H9 (cell line): ENCODE measurements at regions not wholly inside any gene's neighbourhood (a gene's known extent, or its start where the extent isn't known, plus 50 kb on each side); places are given as distances from the start of the nearest gene placed in this dataset.

Experiments used
- DNase-seq: peaks from one replicate; pipeline ENCODE4 v3.0.0-alpha.2; 2017
- H2AFZ ChIP-seq: one replicate; pipeline ENCODE4 v1.6.1; 2013; ENCODE audit warnings: mild to moderate bottlenecking, low read length, control low read depth, moderate library complexity
- H2AK5ac ChIP-seq: 2 replicates; pipeline ENCODE4 v1.6.1; 2013; ENCODE audit warnings: low read length, control low read depth, mixed read lengths; ENCODE audit not compliant: insufficient read length
- H2BK120ac ChIP-seq: one replicate; pipeline ENCODE4 v1.6.1; 2013; ENCODE audit warnings: low read depth, mild to moderate bottlenecking, low read length, control low read depth, inconsistent platforms; ENCODE audit not compliant: poor library complexity, severe bottlenecking
- H2BK12ac ChIP-seq: 2 replicates; pipeline ENCODE4 v1.6.1; 2013; ENCODE audit warnings: low read length, control low read depth, mixed read lengths, low read depth; ENCODE audit not compliant: insufficient read length
- H2BK15ac ChIP-seq: 2 replicates; pipeline ENCODE4 v1.6.1; 2013; ENCODE audit warnings: low read depth, low read length, control low read depth
- H2BK20ac ChIP-seq: one replicate; pipeline ENCODE4 v1.6.1; 2013; ENCODE audit warnings: low read depth, mild to moderate bottlenecking, low read length, control low read depth, inconsistent platforms; ENCODE audit not compliant: poor library complexity, severe bottlenecking
- H2BK5ac ChIP-seq: 2 replicates; pipeline ENCODE4 v1.6.1; 2013; ENCODE audit warnings: low read length, control low read depth, mixed read lengths; ENCODE audit not compliant: insufficient read length
- H3K14ac ChIP-seq: 2 replicates; pipeline ENCODE4 v1.6.1; 2013; ENCODE audit warnings: low read length, control low read depth; ENCODE audit not compliant: insufficient read depth
- H3K18ac ChIP-seq: 2 replicates; pipeline ENCODE4 v1.6.1; 2013; ENCODE audit warnings: low read depth, mild to moderate bottlenecking, mixed read lengths, low read length, control low read depth; ENCODE audit not compliant: insufficient read length
- H3K23ac ChIP-seq: 2 replicates; pipeline ENCODE4 v1.6.1; 2013; ENCODE audit warnings: low read length, control low read depth, mixed read lengths, low read depth; ENCODE audit not compliant: insufficient read length
- H3K23me2 ChIP-seq: 2 replicates; pipeline ENCODE4 v1.6.1; 2013; ENCODE audit warnings: low read depth, mild to moderate bottlenecking, mixed read lengths, low read length, control low read depth; ENCODE audit not compliant: insufficient read length, poor library complexity, severe bottlenecking
- H3K27ac ChIP-seq: 2 replicates; pipeline ENCODE4 v1.5.1; 2013; ENCODE audit warnings: low read length, control low read depth, mixed read lengths, low read depth; ENCODE audit not compliant: insufficient read length
- H3K27me3 ChIP-seq: 2 replicates; pipeline ENCODE4 v1.6.1; 2013; ENCODE audit warnings: low read length, control low read depth, inconsistent platforms; ENCODE audit not compliant: insufficient read depth
- H3K4ac ChIP-seq: 2 replicates; pipeline ENCODE4 v1.6.1; 2013; ENCODE audit warnings: low read depth, mild to moderate bottlenecking, control low read depth, inconsistent platforms, low read length, moderate library complexity
- H3K4me1 ChIP-seq: 2 replicates; pipeline ENCODE4 v1.6.1; 2013; ENCODE audit warnings: low read length, control low read depth, inconsistent platforms; ENCODE audit not compliant: insufficient read depth
- H3K4me2 ChIP-seq: 2 replicates; pipeline ENCODE4 v1.6.1; 2013; ENCODE audit warnings: low read length, control low read depth, mixed read lengths; ENCODE audit not compliant: insufficient read length, insufficient read depth
- H3K56ac ChIP-seq: 2 replicates; pipeline ENCODE4 v1.6.1; 2013; ENCODE audit warnings: low read depth, mild to moderate bottlenecking, mixed read lengths, low read length, control low read depth; ENCODE audit not compliant: insufficient read length
- H3K79me1 ChIP-seq: 2 replicates; pipeline ENCODE4 v1.6.1; 2013; ENCODE audit warnings: low read depth, mild to moderate bottlenecking, moderate library complexity, low read length, control low read depth, inconsistent platforms; ENCODE audit not compliant: insufficient read depth, poor library complexity, severe bottlenecking
- H3K79me2 ChIP-seq: 2 replicates; pipeline ENCODE4 v1.6.1; 2013; ENCODE audit warnings: low read length, control low read depth, inconsistent platforms; ENCODE audit not compliant: insufficient read depth
- H3K9ac ChIP-seq: 2 replicates; pipeline ENCODE4 v1.6.1; 2013; ENCODE audit warnings: low read length, control low read depth, mixed read lengths; ENCODE audit not compliant: insufficient read length; ENCODE audit errors: extremely low read depth
- H3K9me3 ChIP-seq: one replicate; pipeline ENCODE4 v1.6.1; 2013; ENCODE audit warnings: low read depth, low read length, inconsistent platforms; ENCODE audit not compliant: control insufficient read depth
- H3T11ph ChIP-seq: one replicate; pipeline ENCODE4 v1.6.1; 2013; ENCODE audit warnings: mild to moderate bottlenecking, low read length, control low read depth, inconsistent platforms
- H4K20me1 ChIP-seq: one replicate; pipeline ENCODE4 v1.6.1; 2013; ENCODE audit not compliant: control insufficient read depth, insufficient read length, insufficient read depth
- H4K5ac ChIP-seq: 2 replicates; pipeline ENCODE4 v1.6.1; 2013; ENCODE audit warnings: low read depth, mild to moderate bottlenecking, mixed read lengths, low read length, control low read depth; ENCODE audit not compliant: insufficient read length
- H4K8ac ChIP-seq: replicated peaks from 2 replicates; pipeline ENCODE4 v1.6.1; 2013; ENCODE audit warnings: low read length, control low read depth, mixed read lengths, low read depth; ENCODE audit not compliant: insufficient read length
- H4K91ac ChIP-seq: 2 replicates; pipeline ENCODE4 v1.6.1; 2013; ENCODE audit warnings: low read depth, mild to moderate bottlenecking, moderate library complexity, mixed read lengths, low read length, control low read depth; ENCODE audit not compliant: insufficient read length
- H3K27ac Mint-ChIP-seq, 3 experiments: 2 replicates in 2 of 3; 3 replicates in 1 of 3; pipeline ENCODE4 v1.8.0; 2020 to 2021; ENCODE audit warnings: mixed read lengths in 3 of 3, mild to moderate bottlenecking in 1 of 3, moderate library complexity in 1 of 3
- H3K27me3 Mint-ChIP-seq: 2 replicates; pipeline ENCODE4 v1.8.0; 2021; ENCODE audit warnings: low read depth, mild to moderate bottlenecking, moderate library complexity, mixed read lengths
- H3K36me3 Mint-ChIP-seq, 3 experiments: 2 replicates in 2 of 3; 3 replicates in 1 of 3; pipeline ENCODE4 v1.8.0; 2020 to 2021; ENCODE audit warnings: low read depth in 3 of 3, mixed read lengths in 3 of 3; ENCODE audit not compliant: insufficient read depth in 1 of 3
- H3K4me1 Mint-ChIP-seq, 2 experiments: 2 replicates each; pipeline ENCODE4 v1.8.0; 2020; ENCODE audit warnings: mixed read lengths in 2 of 2
- H3K4me3 Mint-ChIP-seq, 2 experiments: 2 replicates in 1 of 2; 3 replicates in 1 of 2; pipeline ENCODE4 v1.8.0; 2020 to 2021; ENCODE audit warnings: mild to moderate bottlenecking in 2 of 2, mixed read lengths in 2 of 2, moderate library complexity in 1 of 2
- H3K9me3 Mint-ChIP-seq, 2 experiments: 2 replicates in 1 of 2; 3 replicates in 1 of 2; pipeline ENCODE4 v1.8.0; 2020; ENCODE audit warnings: mild to moderate bottlenecking in 2 of 2, mixed read lengths in 2 of 2, moderate library complexity in 1 of 2
- CTCF ChIP-seq: fragments of 200-600 bp; sonication (generic); conservative IDR thresholded peaks from 3 replicates; pipeline ENCODE4 v1.8.0; 2021; ENCODE audit warnings: antibody characterized with exemption, mild to moderate bottlenecking

GRCh38 chr1:207234690-207235089 is 86.8 kb upstream of the CD55 start:
- no peaks in the 10 kb centered on the region for H3K9me3 ChIP-seq

More at GRCh38 chr1:207234690-207235089, 86.8 kb upstream of the CD55 start:
- no peak overlapping the region for H2BK5ac ChIP-seq
- H3K27me3 Mint-ChIP-seq = no peaks in the 10 kb centered on the region
- no peak overlapping the region for H3K4me3 Mint-ChIP-seq
- TF ChIP-seq CTCF = no peak
- H3K79me1 ChIP-seq = no peaks in the 10 kb centered on the region
- no peak overlapping the region for H3K4ac ChIP-seq
- no peaks in the 10 kb centered on the region for H3K79me2 ChIP-seq
- H4K5ac ChIP-seq = no peak overlapping the region
- no peak overlapping the region for H2BK12ac ChIP-seq
- H3T11ph ChIP-seq = no peak overlapping the region
- no peak overlapping the region for H4K8ac ChIP-seq
- no peaks in the 10 kb centered on the region; a peak in 2 of 4 replicates for H3K4me1 Mint-ChIP-seq
- no peak overlapping the region for H3K18ac ChIP-seq
- H3K56ac ChIP-seq = no peak overlapping the region
- H3K23ac ChIP-seq = no peak overlapping the region
- no peaks in the 10 kb centered on the region for H4K20me1 ChIP-seq
- no peaks in the 10 kb centered on the region; a peak in 2 of 5 replicates for H3K9me3 Mint-ChIP-seq
- no peak overlapping the region for H3K14ac ChIP-seq
- H2BK15ac ChIP-seq = no peak overlapping the region
- no peak overlapping the region for H3K9ac ChIP-seq
- no peak overlapping the region for H2AFZ ChIP-seq
- H3K27me3 ChIP-seq = no peaks in the 10 kb centered on the region
- no peak overlapping the region for H2BK20ac ChIP-seq
- H3K4me2 ChIP-seq = no peak overlapping the region
- no peaks in the 10 kb centered on the region for H3K4me1 ChIP-seq
- H3K27ac ChIP-seq = no peak overlapping the region
- H2BK120ac ChIP-seq = no peak overlapping the region
- H2AK5ac ChIP-seq = no peak overlapping the region
- no peak overlapping the region for H4K91ac ChIP-seq
- no peak overlapping the region for H3K27ac Mint-ChIP-seq
- H3K23me2 ChIP-seq = no peaks in the 10 kb centered on the region
- no peak for DNase-seq
- H3K36me3 Mint-ChIP-seq = no peaks in the 10 kb centered on the region
